HFFc6 (cell line): ENCODE measurements at regions not wholly inside any gene's neighbourhood (a gene's known extent, or its start where the extent isn't known, plus 50 kb on each side); places are given as distances from the start of the nearest gene placed in this dataset.

Experiments
- DNase-seq: peaks from one replicate; pipeline ENCODE4 v3.0.0-alpha.2; 2018
- H3K27ac Mint-ChIP-seq: 2 replicates; pipeline ENCODE4 v1.8.0; 2020; ENCODE audit warnings: mild to moderate bottlenecking, mixed read lengths
- H3K27me3 Mint-ChIP-seq: 2 replicates; pipeline ENCODE4 v1.8.0; 2021; ENCODE audit warnings: mild to moderate bottlenecking, moderate library complexity, mixed read lengths; ENCODE audit not compliant: insufficient read depth
- H3K36me3 Mint-ChIP-seq: 2 replicates; pipeline ENCODE4 v1.8.0; 2021; ENCODE audit warnings: low read depth, mixed read lengths
- H3K4me1 Mint-ChIP-seq: 2 replicates; pipeline ENCODE4 v1.8.0; 2020; ENCODE audit warnings: low read depth, mixed read lengths
- H3K4me3 Mint-ChIP-seq: 2 replicates; pipeline ENCODE4 v1.8.0; 2020; ENCODE audit warnings: mild to moderate bottlenecking, moderate library complexity, mixed read lengths
- H3K9me3 Mint-ChIP-seq: 2 replicates; pipeline ENCODE4 v1.8.0; 2020; ENCODE audit warnings: mild to moderate bottlenecking, mixed read lengths
- TF ChIP-seq, protein P1 (sequence below): fragments of 200-600 bp; sonication (generic); IDR thresholded peaks from 2 replicates; pipeline ENCODE4 v1.5.0; 2021; ENCODE audit warnings: antibody characterized with exemption, mild to moderate bottlenecking

DNA sequence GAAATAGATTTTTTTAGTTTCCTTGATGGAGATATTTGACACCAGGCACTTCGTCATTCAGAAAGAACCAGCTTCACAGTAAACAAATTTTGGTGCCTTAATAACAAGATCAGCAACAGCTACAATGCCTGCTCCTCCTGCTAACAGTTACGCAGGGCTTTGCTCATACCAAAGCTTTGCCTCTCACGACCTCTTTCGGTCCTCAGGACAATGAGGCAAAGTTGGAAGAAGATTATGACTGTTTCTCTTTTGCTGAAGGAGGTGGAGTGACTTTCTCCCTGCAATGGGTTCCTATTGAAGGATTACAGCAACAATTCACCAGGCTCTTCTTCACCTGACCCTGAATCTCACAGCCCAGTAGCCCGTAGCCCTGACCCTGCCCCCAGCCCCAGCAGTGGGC lies 440.1 kb downstream of the PREX1 start:
- no peak overlapping the region for H3K4me3 Mint-ChIP-seq
- H3K27me3 Mint-ChIP-seq, result peaks cover 20% of the 10 kb centered on the region
- no peaks in the 10 kb centered on the region for H3K36me3 Mint-ChIP-seq
- no peak for DNase-seq
- H3K27ac Mint-ChIP-seq, result no peak overlapping the region
- no peaks in the 10 kb centered on the region for H3K4me1 Mint-ChIP-seq
- H3K9me3 Mint-ChIP-seq, result peaks cover 10% of the 10 kb centered on the region; the same call in 1 of the 2 replicates
- TF ChIP-seq, protein P1, sequence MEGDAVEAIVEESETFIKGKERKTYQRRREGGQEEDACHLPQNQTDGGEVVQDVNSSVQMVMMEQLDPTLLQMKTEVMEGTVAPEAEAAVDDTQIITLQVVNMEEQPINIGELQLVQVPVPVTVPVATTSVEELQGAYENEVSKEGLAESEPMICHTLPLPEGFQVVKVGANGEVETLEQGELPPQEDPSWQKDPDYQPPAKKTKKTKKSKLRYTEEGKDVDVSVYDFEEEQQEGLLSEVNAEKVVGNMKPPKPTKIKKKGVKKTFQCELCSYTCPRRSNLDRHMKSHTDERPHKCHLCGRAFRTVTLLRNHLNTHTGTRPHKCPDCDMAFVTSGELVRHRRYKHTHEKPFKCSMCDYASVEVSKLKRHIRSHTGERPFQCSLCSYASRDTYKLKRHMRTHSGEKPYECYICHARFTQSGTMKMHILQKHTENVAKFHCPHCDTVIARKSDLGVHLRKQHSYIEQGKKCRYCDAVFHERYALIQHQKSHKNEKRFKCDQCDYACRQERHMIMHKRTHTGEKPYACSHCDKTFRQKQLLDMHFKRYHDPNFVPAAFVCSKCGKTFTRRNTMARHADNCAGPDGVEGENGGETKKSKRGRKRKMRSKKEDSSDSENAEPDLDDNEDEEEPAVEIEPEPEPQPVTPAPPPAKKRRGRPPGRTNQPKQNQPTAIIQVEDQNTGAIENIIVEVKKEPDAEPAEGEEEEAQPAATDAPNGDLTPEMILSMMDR, result no peak

DNA sequence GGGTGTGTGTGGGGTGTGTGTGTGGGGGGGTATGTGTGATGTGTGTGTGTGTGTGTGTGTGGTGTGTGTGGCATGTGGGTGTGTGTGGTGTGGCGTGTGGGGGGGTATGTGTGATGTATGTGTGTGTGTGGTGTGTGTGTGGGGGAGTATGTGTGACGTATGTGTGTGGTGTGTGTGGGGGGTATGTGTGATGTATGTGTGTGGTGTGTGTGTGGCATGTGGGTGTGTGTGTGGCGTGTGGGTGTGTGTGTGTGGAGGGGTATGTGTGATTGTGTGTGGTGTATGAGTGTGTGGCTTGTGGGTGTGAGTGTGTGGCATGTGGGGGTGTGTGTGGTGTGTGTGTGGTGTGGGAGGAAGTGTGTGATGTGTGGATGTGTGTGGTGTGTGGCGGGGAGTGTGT lies 442.3 kb downstream of the PREX1 start:
- no peak for DNase-seq
- no peaks in the 10 kb centered on the region for H3K4me1 Mint-ChIP-seq
- peaks cover 4% of the 10 kb centered on the region; the same call in 1 of the 2 replicates for H3K9me3 Mint-ChIP-seq
- no peak overlapping the region for H3K27ac Mint-ChIP-seq
- H3K27me3 Mint-ChIP-seq, result peaks cover 16% of the 10 kb centered on the region
- no peak overlapping the region for H3K4me3 Mint-ChIP-seq
- TF ChIP-seq, protein P1, result no peak
- no peaks in the 10 kb centered on the region for H3K36me3 Mint-ChIP-seq

DNA sequence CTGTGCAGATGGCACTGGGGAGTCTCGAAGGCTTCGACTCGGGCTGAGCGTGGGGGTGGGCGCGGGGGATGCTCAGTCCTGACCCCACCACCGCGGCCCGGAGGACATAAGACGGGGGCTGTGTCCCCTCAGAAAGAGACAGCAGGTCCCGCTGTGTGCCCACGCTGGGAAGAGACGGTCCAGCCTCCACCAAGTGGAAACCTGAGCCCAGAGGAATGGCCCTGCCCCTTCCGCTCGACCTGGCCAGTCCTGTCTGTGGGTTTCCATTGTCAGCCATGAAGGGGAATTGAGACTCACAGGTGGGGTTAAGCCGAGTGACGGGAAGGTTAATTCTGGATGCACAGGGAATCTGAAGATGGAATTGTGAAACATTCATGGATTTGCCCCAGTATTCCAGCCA lies 442.7 kb downstream of the PREX1 start:
- Mint-ChIP-seq H3K4me3 (no peak overlapping the region), H3K9me3 (peaks cover 4% of the 10 kb centered on the region; the same call in 1 of the 2 replicates), H3K4me1 (no peaks in the 10 kb centered on the region), H3K36me3 (no peaks in the 10 kb centered on the region), H3K27ac (no peak overlapping the region), H3K27me3 (peaks cover 16% of the 10 kb centered on the region)
- DNase-seq, result no peak
- TF ChIP-seq, protein P1, result no peak

DNA sequence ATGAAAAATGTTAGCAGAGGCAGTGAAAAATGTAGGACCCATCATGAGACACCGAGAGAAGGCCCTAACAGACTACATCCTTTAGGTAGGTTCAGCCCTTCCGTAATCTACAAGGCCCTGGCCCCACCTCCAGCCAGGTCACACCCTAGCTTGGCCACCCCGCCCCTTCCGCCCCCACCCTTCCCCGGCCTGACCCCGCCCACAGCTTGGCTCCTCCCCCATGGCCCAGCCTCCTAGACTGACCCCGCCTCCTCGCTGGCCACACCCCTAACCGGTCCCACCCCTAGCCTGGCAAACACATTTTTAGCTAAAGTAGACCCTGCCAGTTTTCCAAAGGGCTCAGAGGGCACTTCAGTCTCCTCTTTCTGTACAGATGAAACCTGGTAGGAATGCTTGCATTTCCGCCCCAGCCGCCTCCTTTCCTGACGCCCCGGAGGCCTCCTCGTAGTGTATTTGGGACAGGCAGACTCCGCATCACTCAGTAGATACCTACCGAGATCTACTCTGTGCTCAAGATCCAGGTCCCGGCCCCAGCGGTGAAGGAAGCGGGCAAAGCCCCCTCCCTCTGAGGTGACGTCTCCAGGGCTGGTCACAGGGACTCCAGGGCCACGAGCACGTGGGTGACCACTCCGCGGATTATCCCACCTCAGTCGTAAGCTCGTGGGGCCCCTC lies 443.5 kb downstream of the PREX1 start:
- Mint-ChIP-seq H3K36me3 (no peaks in the 10 kb centered on the region), H3K9me3 (peaks cover 4% of the 10 kb centered on the region; the same call in 1 of the 2 replicates), H3K4me3 (no peak overlapping the region), H3K4me1 (no peaks in the 10 kb centered on the region), H3K27me3 (peaks cover 16% of the 10 kb centered on the region), H3K27ac (no peak overlapping the region)
- no peak for DNase-seq
- TF ChIP-seq, protein P1, result no peak

DNA sequence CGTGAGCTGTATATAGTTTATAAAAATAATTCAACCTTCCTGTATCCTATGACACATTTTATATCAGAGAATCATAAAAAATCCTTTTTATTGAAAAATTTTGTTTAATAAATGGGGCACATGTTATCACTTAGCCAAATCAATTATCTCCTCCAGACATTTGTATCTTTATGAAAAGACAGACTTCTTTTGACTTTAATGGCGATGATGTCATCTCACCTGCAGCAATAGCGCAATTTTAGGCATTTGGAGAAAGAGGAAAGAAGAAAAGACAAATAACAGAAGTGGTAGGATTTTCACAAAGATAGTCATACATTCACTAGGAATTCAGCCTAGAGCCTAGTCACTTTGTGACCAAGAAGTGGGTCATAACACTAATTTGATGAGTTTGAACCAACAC lies 444.5 kb downstream of the PREX1 start:
- no peaks in the 10 kb centered on the region for H3K36me3 Mint-ChIP-seq
- no peak for DNase-seq

More for the DNA sequence above, 444.5 kb downstream of the PREX1 start:
- no peaks in the 10 kb centered on the region for H3K4me1 Mint-ChIP-seq
- TF ChIP-seq, protein P1, result no peak
- no peak overlapping the region for H3K27ac Mint-ChIP-seq
- peaks cover 14% of the 10 kb centered on the region for H3K27me3 Mint-ChIP-seq
- no peak overlapping the region for H3K4me3 Mint-ChIP-seq
- H3K9me3 Mint-ChIP-seq, result peaks cover 4% of the 10 kb centered on the region; the same call in 1 of the 2 replicates
